GM19023 (cell line): ENCODE measurements at regions not wholly inside any gene's neighbourhood (a gene's known extent, or its start where the extent isn't known, plus 50 kb on each side); places are given as distances from the start of the nearest gene placed in this dataset.

Experiments used
- ATAC-seq: cut with Tn5 transposase; IDR thresholded peaks from one replicate; pipeline ENCODE4 v1.9.1; 2021; ENCODE audit warnings: mild to moderate bottlenecking, moderate library complexity; ENCODE audit not compliant: unreplicated experiment

GRCh38 chr18:77439888-77440287 is 190.2 kb downstream of the GALR1 start:
- no peak for ATAC-seq

DNA sequence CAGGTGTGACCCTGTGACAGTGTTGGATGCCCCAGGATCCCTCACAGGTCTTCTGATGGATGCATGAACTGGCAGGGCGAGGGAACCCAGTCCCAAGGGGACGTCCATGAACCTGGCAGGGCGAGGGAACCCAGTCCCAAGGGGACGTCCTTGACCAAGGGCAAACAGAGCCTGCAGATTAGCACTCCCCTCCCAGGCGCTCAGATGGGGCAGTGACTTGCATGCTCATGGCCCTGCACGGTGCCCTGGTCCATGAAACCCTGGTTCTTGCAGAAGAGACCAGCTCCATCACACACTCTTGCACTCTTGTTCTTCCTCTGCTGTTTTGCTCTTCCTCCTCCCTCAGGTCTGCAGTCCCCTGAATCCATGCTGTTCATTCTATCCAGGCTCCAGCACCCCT is 192.7 kb downstream of the GALR1 start:
- no peak for ATAC-seq

DNA sequence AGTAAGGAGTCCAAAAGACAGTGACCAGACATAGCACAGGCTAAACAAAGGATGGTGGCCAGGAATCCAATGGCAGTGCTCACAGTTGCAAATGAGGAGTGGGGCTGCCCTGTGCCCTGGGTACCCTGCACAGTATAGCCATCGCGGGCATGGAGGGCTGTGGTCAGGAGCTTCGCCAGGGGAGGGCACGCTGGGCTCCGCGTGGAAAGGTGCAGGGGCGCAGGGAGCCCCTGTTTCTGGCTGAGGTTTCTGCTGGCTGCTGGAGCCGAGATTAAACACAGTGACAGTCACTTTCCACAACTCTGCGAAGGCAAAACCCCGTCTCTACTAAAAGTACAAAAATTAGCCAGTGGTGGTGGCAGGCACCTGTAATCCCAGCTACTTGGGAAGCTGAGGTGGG is 194.7 kb downstream of the GALR1 start:
- ATAC-seq: no peak

DNA sequence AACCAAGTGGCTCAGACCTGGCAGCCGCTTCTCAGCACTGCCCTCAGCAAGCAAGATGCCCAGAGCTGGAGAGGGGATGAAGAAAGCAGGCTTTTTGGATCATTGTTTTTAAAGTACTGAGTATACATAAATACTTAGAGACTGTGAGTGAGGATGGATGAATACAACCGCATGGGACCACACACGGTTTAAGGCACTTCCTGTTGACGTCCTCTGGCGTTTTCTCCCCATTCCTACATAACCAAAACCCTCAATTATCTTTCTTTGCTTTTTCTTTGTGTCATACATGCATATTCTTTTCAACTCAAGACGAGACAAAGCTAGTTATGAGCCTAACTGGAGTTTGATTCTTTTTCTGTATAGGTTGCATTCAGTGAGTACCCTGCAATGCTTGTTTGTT is 198.4 kb downstream of the GALR1 start:
- no peak for ATAC-seq

GRCh38 chr18:77455004-77455403 is 205.4 kb downstream of the GALR1 start:
- ATAC-seq: no peak

GRCh38 chr18:77457681-77458080 is 208.0 kb downstream of the GALR1 start:
- ATAC-seq: no peak

GRCh38 chr18:77461062-77461688 is 211.5 kb downstream of the GALR1 start:
- no peak for ATAC-seq

- no peak for ATAC-seq
Observed at GRCh38 chr18:77464917-77465316, 215.3 kb downstream of the GALR1 start.

DNA sequence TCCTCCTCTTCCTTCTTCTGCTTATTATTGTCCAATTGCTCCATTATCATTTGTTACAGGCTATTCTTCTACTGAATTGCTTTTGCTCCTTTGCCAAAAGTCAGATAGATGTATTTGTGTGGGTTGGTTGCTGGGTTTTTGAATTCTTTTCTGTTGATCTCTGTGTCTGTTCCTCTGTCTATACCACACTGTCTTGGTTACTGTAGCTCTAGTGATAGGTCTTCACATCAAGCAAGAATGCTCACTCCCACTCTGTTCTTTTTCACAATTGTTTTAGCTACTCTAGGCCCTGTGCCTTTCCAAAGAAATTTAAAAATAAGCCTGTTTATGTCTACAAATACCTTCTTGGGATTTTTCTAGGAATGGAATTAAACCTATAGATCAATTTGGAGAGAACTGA is 217.2 kb downstream of the GALR1 start:
- no peak for ATAC-seq

DNA sequence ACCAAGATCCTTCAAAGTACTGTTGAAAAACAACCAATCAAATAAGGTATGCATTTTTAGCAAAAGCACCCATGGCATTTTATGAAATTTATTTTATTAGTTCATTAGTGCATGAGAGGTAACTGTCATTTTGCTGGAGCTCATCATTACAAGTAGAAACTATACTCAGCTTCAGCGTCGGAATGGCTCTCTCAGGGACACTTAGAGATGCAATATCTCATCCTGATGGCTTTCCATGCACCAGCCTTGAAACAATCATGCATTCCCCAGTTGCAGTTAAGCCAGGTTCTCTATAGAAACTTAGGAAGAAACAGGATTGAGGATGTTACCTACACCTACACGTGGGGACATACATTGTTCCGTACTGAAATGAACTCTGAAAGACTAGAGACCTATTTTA is 219.5 kb downstream of the GALR1 start:
- no peak for ATAC-seq

GRCh38 chr18:77470569-77471413 is 221.1 kb downstream of the GALR1 start:
- ATAC-seq: no peak

GRCh38 chr18:77472509-77472908 is 222.9 kb downstream of the GALR1 start:
- ATAC-seq: no peak

DNA sequence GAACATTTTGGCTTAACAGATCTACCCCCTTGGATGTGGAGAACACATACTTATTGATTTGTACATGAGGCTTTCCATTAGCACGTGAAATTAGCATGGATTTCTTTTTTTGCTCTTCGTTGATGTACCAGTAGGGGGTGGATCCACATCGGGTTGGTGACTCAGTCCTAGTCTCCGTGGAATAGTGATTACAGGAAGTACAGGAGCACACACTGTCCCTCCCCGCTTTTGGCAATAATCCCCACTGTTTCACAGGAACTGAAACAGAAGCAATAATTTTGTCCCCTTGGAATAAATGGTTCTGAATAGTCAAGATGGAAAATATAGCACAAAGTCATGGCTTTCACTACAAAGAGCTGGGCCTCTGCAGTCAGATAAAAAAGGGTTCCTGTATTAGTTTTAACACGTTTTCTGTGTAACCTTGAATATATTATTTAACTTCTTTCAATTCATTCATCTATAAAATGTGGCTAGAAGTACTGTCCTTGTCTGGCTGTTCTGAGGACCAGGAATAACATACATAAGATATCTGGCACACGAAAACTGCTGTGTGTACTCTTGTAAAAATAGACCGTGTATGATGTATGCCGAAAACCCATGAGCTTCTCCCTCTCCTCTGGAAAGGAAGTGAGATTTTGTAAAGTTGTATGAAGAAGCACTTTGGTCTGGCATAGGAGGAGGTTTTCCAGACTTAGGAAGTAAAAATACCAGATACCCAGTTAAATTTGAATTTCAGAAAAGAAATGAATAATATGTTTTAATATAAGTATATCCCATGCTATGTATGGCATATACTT is 229.2 kb downstream of the GALR1 start:
- ATAC-seq: no peak

DNA sequence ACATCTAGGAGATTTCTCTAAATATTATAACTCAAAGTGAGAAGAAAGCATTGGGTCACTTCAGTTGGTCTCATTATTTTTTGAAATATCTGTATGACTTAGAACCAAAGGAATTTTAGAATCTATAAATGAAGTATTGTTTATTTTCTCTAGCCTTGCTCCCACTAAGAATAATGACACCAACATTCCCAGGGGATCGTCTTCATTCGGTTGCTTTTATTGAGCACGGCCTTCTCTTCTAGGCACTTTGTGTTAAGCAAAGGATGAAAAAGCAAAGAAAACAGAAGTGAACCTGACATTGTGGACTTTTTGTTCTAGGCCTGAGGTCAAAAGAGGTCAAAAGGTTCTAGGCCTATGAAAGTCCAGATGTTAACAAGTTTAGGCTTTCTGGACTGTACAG is 231.9 kb downstream of the GALR1 start:
- ATAC-seq: no peak

GRCh38 chr18:77482190-77483085 is 232.8 kb downstream of the GALR1 start:
- no peak for ATAC-seq

DNA sequence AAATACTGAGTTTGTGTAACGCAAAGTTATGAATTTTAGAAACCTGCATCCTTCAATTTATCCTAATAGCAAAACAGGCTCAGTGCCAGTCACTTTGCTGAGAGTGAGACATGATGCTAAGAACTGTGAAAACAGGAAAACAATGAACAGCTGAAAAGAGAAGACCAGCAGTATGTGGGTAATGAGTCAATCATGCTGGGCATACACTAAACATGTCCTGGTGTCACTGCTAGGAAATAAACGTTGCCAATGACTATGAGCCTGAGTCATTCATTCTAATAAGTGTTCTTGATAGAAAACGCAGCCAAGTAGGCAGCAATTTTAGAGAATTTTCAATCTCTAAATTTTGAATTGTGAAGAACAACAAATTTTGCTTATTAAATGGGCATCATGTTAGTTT is 237.3 kb downstream of the GALR1 start:
- no peak for ATAC-seq

- ATAC-seq: no peak
Observed at GRCh38 chr18:77487951-77488740, 238.5 kb downstream of the GALR1 start.

- no peak for ATAC-seq
Observed at GRCh38 chr18:77495079-77495478, 245.4 kb downstream of the GALR1 start.

DNA sequence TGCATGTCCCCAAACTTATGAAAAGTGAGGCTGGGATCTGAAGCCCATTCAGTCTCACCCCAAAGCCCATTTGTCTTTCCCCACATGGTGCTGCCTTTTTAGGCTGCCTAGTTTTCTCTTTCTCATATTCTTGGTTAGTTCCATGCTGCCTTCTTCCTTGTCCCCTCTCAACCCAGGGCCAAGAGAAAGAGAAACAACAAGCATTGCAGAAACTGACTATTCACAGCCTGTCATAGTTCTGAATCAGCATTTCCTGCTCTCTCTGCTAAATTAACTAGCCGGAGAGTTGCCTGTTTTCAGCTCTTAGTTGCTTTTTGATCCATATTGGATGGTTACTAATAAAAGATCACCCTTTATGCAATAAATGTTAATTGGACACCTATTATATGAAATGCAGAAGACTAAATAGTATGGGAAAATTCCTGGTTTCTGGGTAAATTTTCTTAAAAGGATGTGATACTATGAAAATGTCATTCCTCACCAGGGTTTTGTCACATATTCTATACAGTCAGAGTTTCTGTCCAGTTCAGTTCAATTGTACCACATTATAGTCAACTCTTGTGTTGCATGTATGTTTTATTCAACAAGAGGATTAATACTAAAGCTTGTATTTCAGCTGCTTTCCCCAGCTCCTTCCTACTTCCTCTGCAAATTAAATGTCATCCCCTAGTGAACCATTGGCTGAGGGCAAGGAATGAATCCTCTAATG is 246.5 kb downstream of the GALR1 start:
- ATAC-seq: no peak
